ENCODE measurements at regions not wholly inside any gene's neighbourhood (a gene's known extent, or its start where the extent isn't known, plus 50 kb on each side); places are given as distances from the start of the nearest gene placed in this dataset.

- no peaks in the 10 kb centered on the region for H3K36me3 ChIP-seq (ENCODE audit: control insufficient read depth, insufficient read depth, low read length)
- no peak overlapping the region for H3K9ac ChIP-seq (ENCODE audit: low read length)
- H3K27ac ChIP-seq (ENCODE audit: low read depth, low read length): no peak overlapping the region
- no peaks in the 10 kb centered on the region for H3K4me1 ChIP-seq (ENCODE audit: control insufficient read depth, insufficient read depth, low read length)
- no peak overlapping the region for H3K4me3 ChIP-seq (ENCODE audit: low read length)
- no peaks in the 10 kb centered on the region for H3K27me3 ChIP-seq (ENCODE audit: control insufficient read depth, insufficient read depth, low read length)
Observed at GRCh38 chr2:5364361-5364760, 327.8 kb upstream of the SOX11 start.

GRCh38 chr2:5365871-5366461 is 326.2 kb upstream of the SOX11 start:
- Histone ChIP-seq H3K36me3 (ENCODE audit: control insufficient read depth, insufficient read depth, low read length) (no peaks in the 10 kb centered on the region), H3K4me1 (ENCODE audit: control insufficient read depth, insufficient read depth, low read length) (no peaks in the 10 kb centered on the region), H3K27ac (ENCODE audit: low read depth, low read length) (no peak overlapping the region), H3K4me3 (ENCODE audit: low read length) (no peak overlapping the region), H3K27me3 (ENCODE audit: control insufficient read depth, insufficient read depth, low read length) (no peaks in the 10 kb centered on the region), H3K9ac (ENCODE audit: low read length) (no peak overlapping the region)

GRCh38 chr2:5367321-5367720 is 324.9 kb upstream of the SOX11 start:
- no peaks in the 10 kb centered on the region for H3K4me1 ChIP-seq (ENCODE audit: control insufficient read depth, insufficient read depth, low read length)
- H3K27ac ChIP-seq (ENCODE audit: low read depth, low read length): no peak overlapping the region
- no peaks in the 10 kb centered on the region for H3K36me3 ChIP-seq (ENCODE audit: control insufficient read depth, insufficient read depth, low read length)
- no peaks in the 10 kb centered on the region for H3K27me3 ChIP-seq (ENCODE audit: control insufficient read depth, insufficient read depth, low read length)
- no peak overlapping the region for H3K4me3 ChIP-seq (ENCODE audit: low read length)
- no peak overlapping the region for H3K9ac ChIP-seq (ENCODE audit: low read length)

GRCh38 chr2:5368263-5368662 is 323.9 kb upstream of the SOX11 start:
- Histone ChIP-seq H3K9ac (ENCODE audit: low read length) (no peak overlapping the region), H3K27me3 (ENCODE audit: control insufficient read depth, insufficient read depth, low read length) (no peaks in the 10 kb centered on the region), H3K27ac (ENCODE audit: low read depth, low read length) (no peak overlapping the region), H3K4me3 (ENCODE audit: low read length) (no peak overlapping the region), H3K4me1 (ENCODE audit: control insufficient read depth, insufficient read depth, low read length) (no peaks in the 10 kb centered on the region), H3K36me3 (ENCODE audit: control insufficient read depth, insufficient read depth, low read length) (no peaks in the 10 kb centered on the region)

- Histone ChIP-seq H3K4me1 (ENCODE audit: control insufficient read depth, insufficient read depth, low read length) (no peaks in the 10 kb centered on the region), H3K36me3 (ENCODE audit: control insufficient read depth, insufficient read depth, low read length) (no peaks in the 10 kb centered on the region), H3K9ac (ENCODE audit: low read length) (no peak overlapping the region), H3K27me3 (ENCODE audit: control insufficient read depth, insufficient read depth, low read length) (no peaks in the 10 kb centered on the region), H3K4me3 (ENCODE audit: low read length) (no peak overlapping the region), H3K27ac (ENCODE audit: low read depth, low read length) (no peak overlapping the region)
Observed at GRCh38 chr2:5369510-5369909, 322.7 kb upstream of the SOX11 start.

- Histone ChIP-seq H3K27ac (ENCODE audit: low read depth, low read length) (no peak overlapping the region), H3K36me3 (ENCODE audit: control insufficient read depth, insufficient read depth, low read length) (no peaks in the 10 kb centered on the region), H3K9ac (ENCODE audit: low read length) (no peak overlapping the region), H3K4me1 (ENCODE audit: control insufficient read depth, insufficient read depth, low read length) (no peaks in the 10 kb centered on the region), H3K4me3 (ENCODE audit: low read length) (no peak overlapping the region), H3K27me3 (ENCODE audit: control insufficient read depth, insufficient read depth, low read length) (no peaks in the 10 kb centered on the region)
Observed at GRCh38 chr2:5370158-5370557, 322.0 kb upstream of the SOX11 start.

GRCh38 chr2:5372141-5372540 is 320.0 kb upstream of the SOX11 start:
- H3K36me3 ChIP-seq (ENCODE audit: control insufficient read depth, insufficient read depth, low read length): no peaks in the 10 kb centered on the region
- H3K9ac ChIP-seq (ENCODE audit: low read length): no peak overlapping the region
- no peak overlapping the region for H3K27ac ChIP-seq (ENCODE audit: low read depth, low read length)
- no peak overlapping the region for H3K4me3 ChIP-seq (ENCODE audit: low read length)
- H3K4me1 ChIP-seq (ENCODE audit: control insufficient read depth, insufficient read depth, low read length): no peaks in the 10 kb centered on the region
- H3K27me3 ChIP-seq (ENCODE audit: control insufficient read depth, insufficient read depth, low read length): no peaks in the 10 kb centered on the region

- H3K9ac ChIP-seq (ENCODE audit: low read length): no peak overlapping the region
- H3K27me3 ChIP-seq (ENCODE audit: control insufficient read depth, insufficient read depth, low read length): no peaks in the 10 kb centered on the region
- no peaks in the 10 kb centered on the region for H3K4me1 ChIP-seq (ENCODE audit: control insufficient read depth, insufficient read depth, low read length)
- no peak overlapping the region for H3K4me3 ChIP-seq (ENCODE audit: low read length)
- H3K27ac ChIP-seq (ENCODE audit: low read depth, low read length): no peak overlapping the region
- H3K36me3 ChIP-seq (ENCODE audit: control insufficient read depth, insufficient read depth, low read length): no peaks in the 10 kb centered on the region
Observed at GRCh38 chr2:5373200-5373599, 319.0 kb upstream of the SOX11 start.

- no peak overlapping the region for H3K4me3 ChIP-seq (ENCODE audit: low read length)
- no peaks in the 10 kb centered on the region for H3K4me1 ChIP-seq (ENCODE audit: control insufficient read depth, insufficient read depth, low read length)
- H3K27me3 ChIP-seq (ENCODE audit: control insufficient read depth, insufficient read depth, low read length): no peaks in the 10 kb centered on the region
- no peak overlapping the region for H3K9ac ChIP-seq (ENCODE audit: low read length)
- no peaks in the 10 kb centered on the region for H3K36me3 ChIP-seq (ENCODE audit: control insufficient read depth, insufficient read depth, low read length)
- no peak overlapping the region for H3K27ac ChIP-seq (ENCODE audit: low read depth, low read length)
Observed at GRCh38 chr2:5374762-5375161, 317.4 kb upstream of the SOX11 start.

GRCh38 chr2:5377323-5377722 is 314.9 kb upstream of the SOX11 start:
- no peak overlapping the region for H3K27ac ChIP-seq (ENCODE audit: low read depth, low read length)
- H3K4me1 ChIP-seq (ENCODE audit: control insufficient read depth, insufficient read depth, low read length): no peaks in the 10 kb centered on the region
- no peaks in the 10 kb centered on the region for H3K36me3 ChIP-seq (ENCODE audit: control insufficient read depth, insufficient read depth, low read length)
- no peak overlapping the region for H3K4me3 ChIP-seq (ENCODE audit: low read length)
- no peaks in the 10 kb centered on the region for H3K27me3 ChIP-seq (ENCODE audit: control insufficient read depth, insufficient read depth, low read length)
- H3K9ac ChIP-seq (ENCODE audit: low read length): no peak overlapping the region

- Histone ChIP-seq H3K4me3 (ENCODE audit: low read length) (no peak overlapping the region), H3K4me1 (ENCODE audit: control insufficient read depth, insufficient read depth, low read length) (no peaks in the 10 kb centered on the region), H3K9ac (ENCODE audit: low read length) (no peak overlapping the region), H3K27ac (ENCODE audit: low read depth, low read length) (no peak overlapping the region), H3K27me3 (ENCODE audit: control insufficient read depth, insufficient read depth, low read length) (no peaks in the 10 kb centered on the region), H3K36me3 (ENCODE audit: control insufficient read depth, insufficient read depth, low read length) (no peaks in the 10 kb centered on the region)
Observed at GRCh38 chr2:5379811-5380210, 312.4 kb upstream of the SOX11 start.

- Histone ChIP-seq H3K4me1 (ENCODE audit: control insufficient read depth, insufficient read depth, low read length) (no peaks in the 10 kb centered on the region), H3K36me3 (ENCODE audit: control insufficient read depth, insufficient read depth, low read length) (no peaks in the 10 kb centered on the region), H3K9ac (ENCODE audit: low read length) (no peak overlapping the region), H3K27ac (ENCODE audit: low read depth, low read length) (no peak overlapping the region), H3K27me3 (ENCODE audit: control insufficient read depth, insufficient read depth, low read length) (no peaks in the 10 kb centered on the region), H3K4me3 (ENCODE audit: low read length) (no peak overlapping the region)
Observed at GRCh38 chr2:5385596-5385995, 306.6 kb upstream of the SOX11 start.

GRCh38 chr2:5387406-5387805 is 304.8 kb upstream of the SOX11 start:
- Histone ChIP-seq H3K27me3 (ENCODE audit: control insufficient read depth, insufficient read depth, low read length) (no peaks in the 10 kb centered on the region), H3K36me3 (ENCODE audit: control insufficient read depth, insufficient read depth, low read length) (no peaks in the 10 kb centered on the region), H3K4me1 (ENCODE audit: control insufficient read depth, insufficient read depth, low read length) (no peaks in the 10 kb centered on the region), H3K27ac (ENCODE audit: low read depth, low read length) (no peak overlapping the region), H3K9ac (ENCODE audit: low read length) (no peak overlapping the region), H3K4me3 (ENCODE audit: low read length) (no peak overlapping the region)

All from rectal smooth muscle tissue (tissue), 1 donor.